ENCODE measurements at regions not wholly inside any gene's neighbourhood (a gene's known extent, or its start where the extent isn't known, plus 50 kb on each side); places are given as distances from the start of the nearest gene placed in this dataset.

DNA sequence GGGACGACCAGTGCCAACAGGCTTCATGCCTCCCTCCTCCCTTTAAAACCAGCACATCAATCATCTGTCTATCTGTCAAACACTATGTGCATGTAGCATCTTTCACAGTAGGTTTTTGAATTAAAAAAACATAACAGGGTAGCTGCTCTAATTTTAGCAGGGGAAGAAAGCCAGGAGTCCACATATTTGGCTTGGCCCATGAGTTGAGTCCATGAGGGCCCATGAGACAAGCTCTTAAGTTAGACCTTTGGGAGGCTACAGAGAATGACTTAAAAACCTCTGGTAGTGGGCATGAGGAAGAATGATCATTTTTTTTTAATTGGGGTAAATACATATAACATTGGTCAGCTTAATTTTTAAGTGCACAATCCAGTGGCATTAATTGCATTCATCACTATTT is 194.9 kb downstream of the UTRN start (continued):
- TF ChIP-seq, protein P1, sequence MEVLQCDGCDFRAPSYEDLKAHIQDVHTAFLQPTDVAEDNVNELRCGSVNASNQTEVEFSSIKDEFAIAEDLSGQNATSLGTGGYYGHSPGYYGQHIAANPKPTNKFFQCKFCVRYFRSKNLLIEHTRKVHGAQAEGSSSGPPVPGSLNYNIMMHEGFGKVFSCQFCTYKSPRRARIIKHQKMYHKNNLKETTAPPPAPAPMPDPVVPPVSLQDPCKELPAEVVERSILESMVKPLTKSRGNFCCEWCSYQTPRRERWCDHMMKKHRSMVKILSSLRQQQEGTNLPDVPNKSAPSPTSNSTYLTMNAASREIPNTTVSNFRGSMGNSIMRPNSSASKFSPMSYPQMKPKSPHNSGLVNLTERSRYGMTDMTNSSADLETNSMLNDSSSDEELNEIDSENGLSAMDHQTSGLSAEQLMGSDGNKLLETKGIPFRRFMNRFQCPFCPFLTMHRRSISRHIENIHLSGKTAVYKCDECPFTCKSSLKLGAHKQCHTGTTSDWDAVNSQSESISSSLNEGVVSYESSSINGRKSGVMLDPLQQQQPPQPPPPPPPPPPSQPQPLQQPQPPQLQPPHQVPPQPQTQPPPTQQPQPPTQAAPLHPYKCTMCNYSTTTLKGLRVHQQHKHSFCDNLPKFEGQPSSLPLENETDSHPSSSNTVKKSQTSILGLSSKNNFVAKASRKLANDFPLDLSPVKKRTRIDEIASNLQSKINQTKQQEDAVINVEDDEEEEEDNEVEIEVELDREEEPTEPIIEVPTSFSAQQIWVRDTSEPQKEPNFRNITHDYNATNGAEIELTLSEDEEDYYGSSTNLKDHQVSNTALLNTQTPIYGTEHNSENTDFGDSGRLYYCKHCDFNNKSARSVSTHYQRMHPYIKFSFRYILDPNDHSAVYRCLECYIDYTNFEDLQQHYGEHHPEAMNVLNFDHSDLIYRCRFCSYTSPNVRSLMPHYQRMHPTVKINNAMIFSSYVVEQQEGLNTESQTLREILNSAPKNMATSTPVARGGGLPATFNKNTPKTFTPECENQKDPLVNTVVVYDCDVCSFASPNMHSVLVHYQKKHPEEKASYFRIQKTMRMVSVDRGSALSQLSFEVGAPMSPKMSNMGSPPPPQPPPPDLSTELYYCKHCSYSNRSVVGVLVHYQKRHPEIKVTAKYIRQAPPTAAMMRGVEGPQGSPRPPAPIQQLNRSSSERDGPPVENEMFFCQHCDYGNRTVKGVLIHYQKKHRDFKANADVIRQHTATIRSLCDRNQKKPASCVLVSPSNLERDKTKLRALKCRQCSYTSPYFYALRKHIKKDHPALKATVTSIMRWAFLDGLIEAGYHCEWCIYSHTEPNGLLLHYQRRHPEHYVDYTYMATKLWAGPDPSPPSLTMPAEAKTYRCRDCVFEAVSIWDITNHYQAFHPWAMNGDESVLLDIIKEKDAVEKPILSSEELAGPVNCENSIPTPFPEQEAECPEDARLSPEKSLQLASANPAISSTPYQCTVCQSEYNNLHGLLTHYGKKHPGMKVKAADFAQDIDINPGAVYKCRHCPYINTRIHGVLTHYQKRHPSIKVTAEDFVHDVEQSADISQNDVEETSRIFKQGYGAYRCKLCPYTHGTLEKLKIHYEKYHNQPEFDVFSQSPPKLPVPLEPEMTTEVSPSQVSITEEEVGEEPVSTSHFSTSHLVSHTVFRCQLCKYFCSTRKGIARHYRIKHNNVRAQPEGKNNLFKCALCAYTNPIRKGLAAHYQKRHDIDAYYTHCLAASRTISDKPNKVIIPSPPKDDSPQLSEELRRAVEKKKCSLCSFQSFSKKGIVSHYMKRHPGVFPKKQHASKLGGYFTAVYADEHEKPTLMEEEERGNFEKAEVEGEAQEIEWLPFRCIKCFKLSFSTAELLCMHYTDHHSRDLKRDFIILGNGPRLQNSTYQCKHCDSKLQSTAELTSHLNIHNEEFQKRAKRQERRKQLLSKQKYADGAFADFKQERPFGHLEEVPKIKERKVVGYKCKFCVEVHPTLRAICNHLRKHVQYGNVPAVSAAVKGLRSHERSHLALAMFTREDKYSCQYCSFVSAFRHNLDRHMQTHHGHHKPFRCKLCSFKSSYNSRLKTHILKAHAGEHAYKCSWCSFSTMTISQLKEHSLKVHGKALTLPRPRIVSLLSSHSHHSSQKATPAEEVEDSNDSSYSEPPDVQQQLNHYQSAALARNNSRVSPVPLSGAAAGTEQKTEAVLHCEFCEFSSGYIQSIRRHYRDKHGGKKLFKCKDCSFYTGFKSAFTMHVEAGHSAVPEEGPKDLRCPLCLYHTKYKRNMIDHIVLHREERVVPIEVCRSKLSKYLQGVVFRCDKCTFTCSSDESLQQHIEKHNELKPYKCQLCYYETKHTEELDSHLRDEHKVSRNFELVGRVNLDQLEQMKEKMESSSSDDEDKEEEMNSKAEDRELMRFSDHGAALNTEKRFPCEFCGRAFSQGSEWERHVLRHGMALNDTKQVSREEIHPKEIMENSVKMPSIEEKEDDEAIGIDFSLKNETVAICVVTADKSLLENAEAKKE (CRISPR knock-in tag; IDR thresholded peaks at IDR 0.05), result no peak
- TF ChIP-seq ZNF331 (CRISPR knock-in tag; IDR thresholded peaks at IDR 0.05; ENCODE audit: low read depth), result no peak

DNA sequence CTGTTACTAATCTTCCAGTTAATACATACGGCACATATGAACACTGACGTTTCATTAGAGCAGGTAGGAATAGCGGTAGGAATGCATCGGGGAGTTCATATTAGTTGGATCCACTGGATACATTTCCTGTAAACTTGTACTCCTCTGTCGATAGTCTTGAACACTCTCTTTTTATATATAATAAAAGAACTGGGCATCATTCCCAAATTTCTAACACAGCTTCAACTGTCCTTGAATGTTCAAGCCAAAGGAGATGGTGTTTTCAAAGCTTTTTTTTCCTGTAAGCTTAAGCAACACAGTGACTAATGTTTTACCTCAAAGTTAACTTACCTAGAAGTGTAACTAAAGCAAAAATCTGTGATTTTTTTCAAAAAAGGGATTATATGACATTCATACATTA is 195.3 kb downstream of the UTRN start:
- H3K4me3 ChIP-seq, result no peak overlapping the region
- Mint-ChIP-seq H3K4me1 (no peaks in the 10 kb centered on the region; the same call in 2 of the 3 replicates), H3K36me3 (ENCODE audit: low read depth) (peaks cover 18% of the 10 kb centered on the region), H3K27me3 (ENCODE audit: insufficient read depth, low read depth, poor library complexity) (peaks cover 3% of the 10 kb centered on the region), H3K9me3 (no peaks in the 10 kb centered on the region), H3K27ac (no peak overlapping the region), H3K4me3 (no peak overlapping the region)
- no peak for ATAC-seq
- DNase-seq (ENCODE audit: low spot score), result no peak
- no peak overlapping the region for H3K4me2 ChIP-seq
- H3K79me2 ChIP-seq (replicated peaks; ENCODE audit: insufficient read depth), result no peaks in the 10 kb centered on the region
- H3K36me3 ChIP-seq (ENCODE audit: insufficient read depth), result no peaks in the 10 kb centered on the region; the same call in 1 of the 2 replicates
- H3F3A ChIP-seq (replicated peaks; ENCODE audit: low read depth), result no peaks in the 10 kb centered on the region
- no peaks in the 10 kb centered on the region for H3K4me1 ChIP-seq (ENCODE audit: insufficient read depth)
- no peak overlapping the region for H2AFZ ChIP-seq
- H4K20me1 ChIP-seq (replicated peaks; ENCODE audit: insufficient read depth), result no peaks in the 10 kb centered on the region
- H3K27me3 ChIP-seq (ENCODE audit: insufficient read depth), result no peaks in the 10 kb centered on the region
- H3K27ac ChIP-seq (ENCODE audit: low read depth), result no peak overlapping the region
- no peak for TF ChIP-seq EZH2 (IDR thresholded peaks at IDR 0.05; ENCODE audit: low read depth, unreplicated experiment)
- no peak for TF ChIP-seq NANOG (IDR thresholded peaks at IDR 0.05; ENCODE audit: borderline replicate concordance)
- H3K9me2 ChIP-seq (ENCODE audit: insufficient read depth), result no peaks in the 10 kb centered on the region

GRCh38 chr6:144481527-144481926 is 196.4 kb downstream of the UTRN start:
- Mint-ChIP-seq H3K27me3 (ENCODE audit: insufficient read depth, low read depth, poor library complexity) (peaks cover 3% of the 10 kb centered on the region), H3K36me3 (ENCODE audit: low read depth) (peaks cover 19% of the 10 kb centered on the region), H3K9me3 (no peaks in the 10 kb centered on the region), H3K4me1 (no peaks in the 10 kb centered on the region; the same call in 2 of the 3 replicates), H3K4me3 (no peak overlapping the region), H3K27ac (no peak overlapping the region)
- no peaks in the 10 kb centered on the region for H3K27me3 ChIP-seq (ENCODE audit: insufficient read depth)
- H3K4me1 ChIP-seq (ENCODE audit: insufficient read depth), result no peaks in the 10 kb centered on the region
- H2AFZ ChIP-seq, result no peak overlapping the region
- H3F3A ChIP-seq (replicated peaks; ENCODE audit: low read depth), result no peaks in the 10 kb centered on the region
- ATAC-seq, result no peak
- H3K4me3 ChIP-seq, result no peak overlapping the region
- H3K4me2 ChIP-seq, result no peak overlapping the region
- no peaks in the 10 kb centered on the region for H4K20me1 ChIP-seq (replicated peaks; ENCODE audit: insufficient read depth)
- H3K9me2 ChIP-seq (ENCODE audit: insufficient read depth), result no peaks in the 10 kb centered on the region
- DNase-seq (ENCODE audit: low spot score), result no peak
- no peaks in the 10 kb centered on the region for H3K79me2 ChIP-seq (replicated peaks; ENCODE audit: insufficient read depth)
- peak overlapping the region; percentile 21; the same call in 1 of the 2 replicates for H3K27ac ChIP-seq (ENCODE audit: low read depth)
- H3K36me3 ChIP-seq (ENCODE audit: insufficient read depth), result no peaks in the 10 kb centered on the region; the same call in 1 of the 2 replicates
- TF ChIP-seq, protein P2, sequence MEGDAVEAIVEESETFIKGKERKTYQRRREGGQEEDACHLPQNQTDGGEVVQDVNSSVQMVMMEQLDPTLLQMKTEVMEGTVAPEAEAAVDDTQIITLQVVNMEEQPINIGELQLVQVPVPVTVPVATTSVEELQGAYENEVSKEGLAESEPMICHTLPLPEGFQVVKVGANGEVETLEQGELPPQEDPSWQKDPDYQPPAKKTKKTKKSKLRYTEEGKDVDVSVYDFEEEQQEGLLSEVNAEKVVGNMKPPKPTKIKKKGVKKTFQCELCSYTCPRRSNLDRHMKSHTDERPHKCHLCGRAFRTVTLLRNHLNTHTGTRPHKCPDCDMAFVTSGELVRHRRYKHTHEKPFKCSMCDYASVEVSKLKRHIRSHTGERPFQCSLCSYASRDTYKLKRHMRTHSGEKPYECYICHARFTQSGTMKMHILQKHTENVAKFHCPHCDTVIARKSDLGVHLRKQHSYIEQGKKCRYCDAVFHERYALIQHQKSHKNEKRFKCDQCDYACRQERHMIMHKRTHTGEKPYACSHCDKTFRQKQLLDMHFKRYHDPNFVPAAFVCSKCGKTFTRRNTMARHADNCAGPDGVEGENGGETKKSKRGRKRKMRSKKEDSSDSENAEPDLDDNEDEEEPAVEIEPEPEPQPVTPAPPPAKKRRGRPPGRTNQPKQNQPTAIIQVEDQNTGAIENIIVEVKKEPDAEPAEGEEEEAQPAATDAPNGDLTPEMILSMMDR (conservative IDR thresholded peaks at IDR 0.05; ENCODE audit: low read depth in 2 of 2), result no peak
- TF ChIP-seq, protein P3, sequence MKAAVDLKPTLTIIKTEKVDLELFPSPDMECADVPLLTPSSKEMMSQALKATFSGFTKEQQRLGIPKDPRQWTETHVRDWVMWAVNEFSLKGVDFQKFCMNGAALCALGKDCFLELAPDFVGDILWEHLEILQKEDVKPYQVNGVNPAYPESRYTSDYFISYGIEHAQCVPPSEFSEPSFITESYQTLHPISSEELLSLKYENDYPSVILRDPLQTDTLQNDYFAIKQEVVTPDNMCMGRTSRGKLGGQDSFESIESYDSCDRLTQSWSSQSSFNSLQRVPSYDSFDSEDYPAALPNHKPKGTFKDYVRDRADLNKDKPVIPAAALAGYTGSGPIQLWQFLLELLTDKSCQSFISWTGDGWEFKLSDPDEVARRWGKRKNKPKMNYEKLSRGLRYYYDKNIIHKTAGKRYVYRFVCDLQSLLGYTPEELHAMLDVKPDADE (IDR thresholded peaks at IDR 0.05), result no peak
- TF ChIP-seq EZH2phosphoT487 (IDR thresholded peaks at IDR 0.05; ENCODE audit: unreplicated experiment) (no peak), ZNF331 (CRISPR knock-in tag; IDR thresholded peaks at IDR 0.05; ENCODE audit: low read depth) (no peak), NANOG (IDR thresholded peaks at IDR 0.05; ENCODE audit: borderline replicate concordance) (no peak), EZH2 (IDR thresholded peaks at IDR 0.05; ENCODE audit: low read depth, unreplicated experiment) (no peak), POLR2AphosphoS5 (IDR thresholded peaks at IDR 0.05; ENCODE audit: low read depth) (no peak)

Measured in GM23338 (cell line).